Cerebellar cortex (tissue), 1 donor: ENCODE measurements at regions not wholly inside any gene's neighbourhood (a gene's known extent, or its start where the extent isn't known, plus 50 kb on each side); places are given as distances from the start of the nearest gene placed in this dataset.
"Not testable (repeated sequence)": the region's sequence is repeated elsewhere in the genome, so short reads cannot be mapped to it uniquely, and the experiment has no call there.

ENCODE experiments used
- DNase-seq: peaks from one replicate; pipeline ENCODE4 v3.0.0-alpha.2; 2015; ENCODE audit warnings: low spot score

DNA sequence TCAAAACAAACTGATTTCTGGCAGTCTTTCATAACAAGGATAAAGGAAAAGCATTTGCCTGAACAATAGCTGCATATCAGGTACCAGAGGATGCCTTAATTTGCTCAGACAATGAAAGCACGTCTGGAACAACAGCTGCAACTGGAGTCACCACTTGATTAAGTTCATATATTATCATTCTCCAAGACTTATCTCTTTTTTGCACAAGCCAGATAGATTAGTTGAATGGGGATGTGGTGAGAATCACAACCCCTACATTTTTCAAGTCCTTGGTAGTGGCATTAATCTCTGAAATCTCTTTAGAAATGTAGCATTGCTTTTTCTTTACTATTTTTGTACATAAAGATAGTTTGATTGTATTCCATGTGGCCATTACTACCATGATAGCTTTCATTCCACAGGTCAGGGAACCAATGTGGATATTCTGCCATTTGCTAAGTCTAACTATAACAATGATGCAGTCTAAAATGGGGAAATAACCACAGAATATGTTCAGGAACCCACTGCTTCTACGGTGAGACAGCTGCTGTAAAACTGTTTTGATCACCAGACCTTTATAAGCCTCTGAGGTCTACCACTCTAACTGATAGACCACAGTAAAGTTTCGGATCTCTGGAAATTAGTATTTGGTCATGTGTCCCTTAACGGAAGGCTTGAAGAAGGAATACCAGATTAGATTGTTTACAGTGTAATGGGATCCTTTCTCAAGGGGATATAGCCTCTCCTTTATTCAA lies 1176.2 kb downstream of the DNAJB9 start:
- no peak for DNase-seq

DNA sequence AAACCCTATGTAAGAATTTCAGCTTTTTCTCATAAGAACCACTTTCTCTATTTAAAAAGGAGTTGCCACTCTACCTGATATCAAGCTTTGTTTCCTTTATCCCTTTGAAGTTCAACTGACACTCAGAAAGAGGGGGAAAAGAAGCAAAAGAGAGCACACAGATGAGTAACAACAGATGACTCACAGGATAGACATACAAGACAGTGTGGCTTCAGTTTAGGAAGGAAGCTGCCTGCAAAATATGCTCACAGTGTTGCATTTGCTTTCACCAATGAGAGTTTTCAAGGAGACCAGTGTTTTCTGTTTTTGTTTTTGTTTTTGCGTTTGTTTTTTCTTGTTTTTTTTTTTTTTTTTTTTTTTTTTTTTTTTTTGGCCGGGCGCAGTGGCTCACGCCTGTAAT lies 1181.6 kb downstream of the DNAJB9 start:
- DNase-seq = no peak

- DNase-seq = no peak
Observed at GRCh38 chr7:109752068-109752467, 1182.4 kb downstream of the DNAJB9 start.

DNA sequence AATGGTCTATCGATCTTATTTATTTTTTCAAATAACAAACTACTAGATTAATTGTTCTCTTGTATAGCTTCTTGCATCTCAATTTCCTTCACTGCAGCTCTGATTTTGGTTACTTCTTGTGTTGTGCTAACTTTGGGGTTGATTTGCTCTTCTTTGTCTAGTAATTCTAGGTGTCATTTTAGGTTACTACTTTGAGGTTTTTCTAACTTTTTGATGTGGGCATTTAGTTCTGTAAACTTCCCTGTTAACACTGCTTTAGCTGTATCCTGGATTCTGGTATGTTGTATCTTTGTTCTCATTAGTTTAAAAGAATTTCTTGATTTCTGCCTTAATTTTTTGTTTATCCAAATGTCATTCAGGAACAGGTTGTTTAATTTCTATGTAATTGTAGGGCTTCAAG lies 1188.0 kb downstream of the DNAJB9 start:
- no peak for DNase-seq

DNA sequence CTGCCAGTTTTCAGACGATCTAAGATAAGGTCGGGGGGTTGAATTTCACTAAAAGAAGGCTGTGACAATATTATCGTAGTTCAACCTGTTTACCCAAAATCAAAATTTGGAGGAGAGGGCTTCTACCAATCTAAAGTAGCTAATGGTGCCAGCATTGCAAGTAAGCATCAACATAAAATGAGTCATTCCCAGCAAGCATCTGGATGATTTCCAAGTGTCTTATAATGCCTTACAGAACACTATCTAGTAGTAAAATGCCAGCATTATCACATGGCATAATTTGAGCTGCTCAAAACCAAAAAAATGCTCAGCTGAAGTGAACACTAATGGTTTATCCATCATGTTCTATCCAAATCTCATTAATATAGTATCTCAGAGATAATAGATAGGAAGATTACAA lies 1193.9 kb downstream of the DNAJB9 start:
- no peak for DNase-seq

DNA sequence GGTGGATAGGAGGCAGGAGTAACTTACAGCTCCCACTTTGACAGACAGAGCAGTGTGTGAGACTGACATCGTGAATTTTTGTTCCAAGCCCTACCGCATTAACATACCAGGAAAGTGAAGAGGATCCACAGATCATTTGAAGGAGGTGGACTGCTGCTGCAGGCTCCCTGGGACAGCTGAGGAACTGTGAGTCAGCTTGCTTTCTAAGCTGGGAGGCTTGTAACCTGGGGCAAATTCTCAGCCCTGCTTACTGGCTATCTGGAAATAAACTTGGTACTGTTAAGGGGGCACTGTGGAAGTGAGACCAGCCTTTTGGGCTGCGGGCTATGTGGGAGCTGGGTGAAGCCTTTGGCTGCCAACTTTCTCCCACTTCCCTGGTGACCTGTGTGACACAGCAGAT lies 1202.5 kb downstream of the DNAJB9 start:
- no peak for DNase-seq

DNA sequence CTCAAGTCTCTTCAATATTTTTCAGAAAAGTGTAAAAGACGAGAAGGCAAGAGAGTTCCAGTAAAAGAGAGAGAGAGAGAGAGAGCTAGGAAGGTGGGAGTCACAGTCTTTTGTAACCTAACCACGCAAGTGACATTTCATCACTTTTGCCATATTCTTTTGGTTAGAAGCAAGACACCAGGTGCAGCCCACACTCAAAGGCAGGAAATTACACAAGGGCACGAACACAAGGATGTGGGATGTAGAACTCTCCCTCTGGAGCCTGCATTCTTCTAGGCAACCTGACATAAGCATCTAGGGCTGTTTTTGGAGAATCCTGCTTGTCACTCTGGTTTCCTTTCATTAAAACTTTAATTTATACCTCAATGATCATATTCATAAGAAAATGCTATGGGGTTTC lies 1213.1 kb downstream of the DNAJB9 start:
- DNase-seq = no peak

GRCh38 chr7:109806548-109806947 lies 1236.9 kb downstream of the DNAJB9 start:
- no peak for DNase-seq

GRCh38 chr7:109821156-109821555 lies 1251.5 kb downstream of the DNAJB9 start:
- no peak for DNase-seq

GRCh38 chr7:109834851-109835250 lies 1256.1 kb upstream of the LRRN3 start:
- DNase-seq = no peak

GRCh38 chr7:109835577-109835976 lies 1255.3 kb upstream of the LRRN3 start:
- no peak for DNase-seq

GRCh38 chr7:109836016-109836415 lies 1254.9 kb upstream of the LRRN3 start:
- no peak for DNase-seq

DNA sequence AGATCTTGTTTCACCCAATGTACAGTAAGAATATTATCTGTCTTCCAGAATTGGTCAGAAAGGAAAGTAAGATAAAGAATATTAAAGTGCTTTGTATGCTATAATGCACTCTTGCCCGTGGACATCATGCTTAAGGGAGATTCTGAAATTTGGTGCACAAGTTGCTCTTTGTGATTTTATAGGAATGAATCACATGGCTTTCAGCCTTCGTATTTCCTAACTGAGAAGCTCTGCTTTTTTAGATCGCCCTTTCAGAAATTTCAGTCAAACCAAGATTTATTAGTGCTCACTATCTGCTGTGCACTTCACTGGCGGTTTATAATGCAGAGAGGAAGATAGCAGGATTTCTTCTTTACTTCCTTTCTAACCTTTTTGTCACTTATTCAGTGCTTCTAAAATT lies 1248.5 kb upstream of the LRRN3 start:
- no peak for DNase-seq

DNA sequence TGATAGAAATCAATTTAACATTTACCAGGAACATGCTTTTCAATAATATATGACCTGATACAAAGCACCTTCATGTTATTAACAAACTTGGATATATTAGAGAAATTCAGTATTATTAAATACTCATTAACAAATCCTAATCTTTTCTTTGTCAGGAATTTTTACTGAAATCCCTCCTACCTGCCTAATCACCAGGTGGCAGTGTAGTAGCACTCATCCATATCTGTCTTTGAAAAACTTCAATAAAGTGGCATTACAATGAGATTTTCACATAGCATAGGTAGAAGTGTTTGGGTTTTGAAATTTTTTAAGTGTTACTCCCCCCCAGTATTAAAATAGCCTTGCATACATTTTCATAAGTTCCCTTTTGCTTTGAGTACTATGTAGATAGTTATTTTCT lies 1246.6 kb upstream of the LRRN3 start:
- no peak for DNase-seq

DNA sequence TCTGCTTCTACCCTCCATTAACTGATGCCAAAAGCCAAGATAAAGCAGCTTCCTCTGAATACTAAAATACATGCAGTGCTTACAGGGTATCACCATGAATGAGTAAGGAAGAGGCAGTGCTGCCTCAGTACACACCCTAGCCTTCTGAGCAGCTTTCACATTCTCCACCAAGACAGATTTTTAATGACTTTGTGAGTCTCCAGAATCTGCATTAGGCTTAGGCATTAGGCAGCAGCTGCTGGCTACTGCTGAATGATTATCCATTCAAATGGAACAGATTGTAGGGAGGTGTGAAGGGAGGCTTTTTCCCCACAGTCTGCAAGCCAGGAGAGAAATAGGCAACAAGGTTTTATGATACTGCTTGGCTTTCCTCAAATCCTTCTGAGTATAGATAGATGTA lies 1226.7 kb upstream of the LRRN3 start:
- DNase-seq = no peak

DNA sequence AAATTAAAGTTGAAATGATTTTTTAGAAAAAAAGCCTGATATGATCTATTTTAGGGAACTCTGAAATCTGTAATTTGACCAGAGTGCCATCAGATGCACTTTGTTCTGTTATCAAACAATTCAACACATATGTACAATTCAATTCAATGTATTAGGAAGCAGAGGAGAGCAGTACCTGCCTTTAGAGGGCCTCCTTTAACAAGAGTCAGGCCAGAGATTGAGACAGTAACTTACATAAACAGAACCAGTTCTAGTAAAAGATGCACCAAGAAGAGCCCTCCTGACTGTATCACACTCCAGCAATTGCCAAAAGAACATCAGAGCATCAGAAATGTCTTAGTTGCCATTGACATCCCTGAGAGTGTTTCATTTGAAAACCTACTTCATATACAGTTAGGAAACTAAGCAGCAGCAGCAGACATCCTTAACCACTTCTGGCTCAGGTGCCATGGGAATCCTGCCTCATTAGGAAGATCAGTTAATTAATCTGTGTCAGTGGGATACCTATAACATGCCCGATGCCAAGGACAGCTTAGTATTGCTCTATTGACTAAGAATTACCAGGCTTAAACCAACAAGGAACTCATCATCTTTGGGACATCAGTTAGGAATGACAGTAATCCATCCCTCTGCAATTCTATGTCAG lies 1222.6 kb upstream of the LRRN3 start:
- no peak for DNase-seq

DNA sequence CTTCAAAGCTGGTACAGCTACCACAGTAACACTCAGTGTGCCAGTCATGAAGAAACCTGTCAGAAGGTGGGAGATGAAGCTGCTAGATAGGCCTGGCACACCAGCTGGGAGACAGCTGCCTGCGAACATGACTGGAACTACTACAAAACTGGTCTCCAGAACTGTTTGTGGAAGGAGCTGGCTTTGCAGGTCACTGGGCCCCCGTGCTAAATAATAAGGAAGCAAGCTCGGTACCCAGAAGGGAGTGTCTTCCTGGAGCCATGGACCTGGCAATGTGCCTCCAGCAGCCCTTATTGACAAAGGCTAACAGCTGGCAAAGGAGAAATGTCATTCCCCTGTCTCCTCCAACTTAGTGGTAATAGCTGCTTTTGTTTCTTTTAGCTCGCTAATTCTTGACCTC lies 1217.6 kb upstream of the LRRN3 start:
- no peak for DNase-seq

DNA sequence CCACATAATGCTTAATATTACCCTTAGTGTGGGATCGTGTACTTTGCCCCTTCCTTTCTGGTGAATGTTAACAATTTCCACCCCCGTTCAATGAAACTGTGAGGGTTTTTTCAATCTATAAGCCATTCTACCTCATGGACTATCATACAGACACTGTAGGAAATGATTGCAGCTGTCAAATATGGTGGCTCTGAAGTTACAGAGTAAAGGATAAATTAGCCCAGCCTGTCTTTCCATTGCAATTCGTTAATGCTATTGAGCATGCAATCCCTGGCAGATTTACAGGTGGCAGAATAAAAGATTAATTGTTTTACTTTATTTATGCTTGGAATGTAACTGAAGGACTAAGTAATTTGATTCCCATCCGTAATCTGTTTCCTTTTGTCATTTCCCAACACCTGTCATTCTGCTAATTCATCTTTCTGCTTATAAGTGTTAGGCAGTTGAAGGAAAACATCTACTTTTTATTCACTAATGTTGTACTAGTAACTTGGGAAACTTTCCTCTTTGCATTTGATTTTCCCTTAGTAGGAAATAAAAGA lies 1211.6 kb upstream of the LRRN3 start:
- no peak for DNase-seq

DNA sequence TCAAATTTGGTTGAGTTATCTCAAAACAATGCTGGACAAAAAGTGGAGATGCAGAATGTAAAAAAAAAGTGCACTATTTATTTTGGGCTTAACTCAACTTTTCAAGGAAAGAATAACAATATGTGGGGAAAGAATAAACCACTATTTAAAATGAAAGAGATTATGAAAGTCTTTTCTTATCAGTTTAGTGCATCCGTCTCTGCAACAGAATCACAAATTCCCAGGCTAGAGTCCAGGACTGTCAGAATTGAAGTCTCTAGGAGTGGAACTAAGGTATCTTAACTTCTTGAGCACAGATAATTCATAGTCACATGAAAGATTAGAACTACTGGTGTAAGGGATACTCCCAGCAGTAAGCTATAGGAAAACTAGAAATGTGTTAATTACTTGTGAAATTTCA lies 1200.3 kb upstream of the LRRN3 start:
- DNase-seq = no peak

DNA sequence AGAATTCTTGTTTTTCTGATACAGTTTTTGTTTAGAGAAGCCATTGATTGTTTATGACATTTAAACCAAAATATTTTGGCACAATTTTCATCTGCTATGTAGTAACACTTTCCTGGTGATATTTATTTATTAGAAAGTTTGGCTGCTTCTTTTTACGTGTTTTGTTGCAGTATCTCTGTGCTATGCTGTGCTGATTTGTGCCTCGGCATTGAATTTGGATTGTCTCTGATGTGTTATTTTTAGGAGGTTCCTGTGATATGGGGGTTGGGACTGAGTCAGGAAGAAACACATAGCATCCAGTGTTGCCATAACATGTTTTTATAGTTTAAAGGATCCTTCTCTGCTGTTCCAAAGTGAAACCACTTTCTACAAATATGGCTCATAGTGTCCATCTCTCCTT lies 1197.7 kb upstream of the LRRN3 start:
- DNase-seq = no peak

GRCh38 chr7:109895536-109895935 lies 1195.4 kb upstream of the LRRN3 start:
- no peak for DNase-seq

- DNase-seq = no peak
Observed at GRCh38 chr7:109901926-109902325, 1189.0 kb upstream of the LRRN3 start.

DNA sequence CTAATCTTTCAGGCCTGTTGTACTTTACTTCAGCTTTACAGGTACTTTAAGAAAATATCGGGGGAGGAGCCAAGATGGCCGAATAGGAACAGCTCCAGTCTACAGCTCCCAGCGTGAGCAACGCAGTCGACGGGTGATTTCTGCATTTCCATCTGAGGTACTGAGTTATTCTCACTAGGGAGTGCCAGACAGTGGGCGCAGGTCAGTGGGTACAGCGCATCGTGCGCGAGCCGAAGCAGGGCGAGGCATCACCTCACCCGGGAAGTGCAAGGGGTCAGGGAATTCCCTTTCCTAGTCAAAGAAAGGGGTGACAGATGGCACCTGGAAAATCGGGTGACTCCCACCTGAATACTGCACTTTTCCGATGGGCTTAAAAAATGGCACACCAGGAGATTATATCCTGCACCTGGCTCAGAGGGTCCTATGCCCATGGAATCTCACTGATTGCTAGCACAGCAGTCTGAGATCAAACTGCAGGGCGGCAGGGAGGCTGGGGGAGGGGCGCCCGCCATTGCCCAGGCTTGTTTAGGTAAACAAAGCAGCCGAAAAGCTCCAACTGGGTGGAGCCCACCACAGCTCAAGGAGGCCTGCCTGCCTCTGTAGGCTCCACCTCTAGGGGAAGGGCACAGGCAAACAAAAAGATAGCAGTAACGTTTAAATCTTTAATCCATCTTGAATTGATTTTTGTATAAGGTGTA lies 1185.4 kb upstream of the LRRN3 start:
- DNase-seq = not testable (repeated sequence)
